Endothelial cell of umbilical vein (primary cell): ENCODE measurements at regions not wholly inside any gene's neighbourhood (a gene's known extent, or its start where the extent isn't known, plus 50 kb on each side); places are given as distances from the start of the nearest gene placed in this dataset.

ENCODE experiments used
- BruUV-seq: library from RNA; stranded (reverse); fragments of 400-500 nt; replicated peaks from 2 replicates; lab custom pipeline; 2021; lab: Mats Ljungman, UMichigan
- CTCF ChIA-PET: fragments of 300-600, 350-600 bp; sonication (Branson Sonifier 250); formaldehyde crosslinking; loops from one replicate; lab custom pipeline; 2021; ENCODE audit warnings: antibody characterized with exemption, inconsistent platforms; lab: Charles Lee
- POLR2A ChIA-PET: fragments of 300-600, 350-600 bp; sonication (Branson Sonifier 250); formaldehyde crosslinking; loops from one replicate; lab custom pipeline; 2021; ENCODE audit warnings: antibody characterized with exemption, inconsistent platforms; lab: Charles Lee
- DNase-seq: peaks from one replicate; pipeline ENCODE4 v3.0.0-alpha.2; 2011; ENCODE audit warnings: low read depth, low spot score
- FAIRE-seq: peaks from 2 replicates; lab custom pipeline; 2011; peaks lifted over from hg19 to GRCh38; lab: Jason Lieb, UNC
- H2AFZ ChIP-seq: 2 replicates; pipeline ENCODE4 v1.6.0; 2012; ENCODE audit warnings: low read depth, low read length, control low read depth, inconsistent platforms
- H3K27ac ChIP-seq: 2 replicates; pipeline ENCODE4 v1.5.1; 2011; ENCODE audit warnings: low read depth, mild to moderate bottlenecking, control low read depth, low read length, moderate library complexity; ENCODE audit not compliant: insufficient read depth
- H3K27me3 ChIP-seq, 2 experiments: 2 replicates each; pipeline versions ENCODE4 v1.6.0 to v1.6.1; 2011; ENCODE audit warnings: low read length in 2 of 2, mixed read lengths in 1 of 2; ENCODE audit not compliant: control insufficient read depth in 2 of 2, insufficient read depth in 2 of 2
- H3K36me3 ChIP-seq, 2 experiments: 2 replicates in 1 of 2; 3 replicates in 1 of 2; pipeline ENCODE4 v1.5.1; 2011; ENCODE audit warnings: low read length in 2 of 2, mild to moderate bottlenecking in 1 of 2, moderate library complexity in 1 of 2; ENCODE audit not compliant: control insufficient read depth in 2 of 2, insufficient read depth in 2 of 2; ENCODE audit errors: extremely low read depth in 1 of 2
- H3K4me1 ChIP-seq: 3 replicates; pipeline ENCODE4 v1.5.1; 2011; ENCODE audit warnings: mild to moderate bottlenecking, low read length; ENCODE audit not compliant: control insufficient read depth, insufficient read depth; ENCODE audit errors: extremely low read depth
- H3K4me2 ChIP-seq: 2 replicates; pipeline ENCODE4 v1.6.1; 2011; ENCODE audit warnings: low read length, control low read depth, mixed read lengths; ENCODE audit not compliant: insufficient read depth
- H3K4me3 ChIP-seq, 3 experiments: fragments of 200-600 bp in 1 of 3; sonication (generic), shearing (Covaris generic) in 1 of 3; replicated peaks in 1 of 3; 2 replicates each; pipeline ENCODE4 v1.5.1; 2011 to 2016; ENCODE audit warnings: control low read depth in 3 of 3, low read length in 3 of 3, mild to moderate bottlenecking in 2 of 3, inconsistent platforms in 1 of 3, low read depth in 1 of 3, moderate library complexity in 1 of 3; ENCODE audit not compliant: insufficient read depth in 1 of 3
- H3K79me2 ChIP-seq: 2 replicates; pipeline ENCODE4 v1.6.0; 2012; ENCODE audit warnings: low read length, inconsistent platforms; ENCODE audit not compliant: control insufficient read depth, insufficient read depth
- H3K9ac ChIP-seq: replicated peaks from 2 replicates; pipeline ENCODE3; 2011; ENCODE audit warnings: low read length, control low read depth; ENCODE audit not compliant: insufficient read depth; ENCODE audit errors: extremely low read depth
- H3K9me1 ChIP-seq: replicated peaks from 3 replicates; pipeline ENCODE4 v1.6.0; 2011; ENCODE audit warnings: mild to moderate bottlenecking, low read length; ENCODE audit not compliant: control insufficient read depth, insufficient read depth; ENCODE audit errors: extremely low read depth
- H3K9me3 ChIP-seq: replicated peaks from 2 replicates; pipeline ENCODE4 v1.5.1; 2012; ENCODE audit warnings: low read length, inconsistent platforms; ENCODE audit not compliant: control insufficient read depth, insufficient read depth
- H4K20me1 ChIP-seq: replicated peaks from 2 replicates; pipeline ENCODE3; 2011; ENCODE audit warnings: mild to moderate bottlenecking, low read length; ENCODE audit not compliant: control insufficient read depth, insufficient read depth; ENCODE audit errors: extremely low read depth
- EZH2 ChIP-seq: IDR thresholded peaks from 2 replicates; pipeline ENCODE4 v1.6.1; 2012; ENCODE audit warnings: borderline replicate concordance, low read depth, mild to moderate bottlenecking, moderate library complexity, low read length, inconsistent platforms; ENCODE audit not compliant: severe bottlenecking
- FOS ChIP-seq: IDR thresholded peaks from 2 replicates; pipeline ENCODE4 v1.6.1; 2011; ENCODE audit warnings: mild to moderate bottlenecking, low read length, moderate library complexity, borderline replicate concordance; ENCODE audit not compliant: insufficient read depth
- GATA2 ChIP-seq: IDR thresholded peaks from 2 replicates; pipeline ENCODE4 v1.7.0; 2011; ENCODE audit warnings: low read depth, mild to moderate bottlenecking, moderate library complexity, mixed read lengths, low read length; ENCODE audit not compliant: insufficient read length, insufficient read depth
- JUN ChIP-seq: IDR thresholded peaks from 2 replicates; pipeline ENCODE4 v1.6.1; 2011; ENCODE audit warnings: borderline replicate concordance, low read depth; ENCODE audit not compliant: insufficient read length, insufficient read depth
- MYC ChIP-seq: IDR thresholded peaks from one replicate; pipeline ENCODE4 v1.6.1; 2011; ENCODE audit warnings: mild to moderate bottlenecking, low read depth, low read length
- POLR2A ChIP-seq: IDR thresholded peaks from 2 replicates; pipeline ENCODE4 v1.6.1; 2012; ENCODE audit warnings: low read depth, mild to moderate bottlenecking, control low read depth, low read length
- POLR2AphosphoS5 ChIP-seq: IDR thresholded peaks from 2 replicates; pipeline ENCODE4 v1.6.1; 2012; ENCODE audit warnings: low read depth, mild to moderate bottlenecking, control low read depth, low read length, moderate library complexity; ENCODE audit not compliant: insufficient read depth
- dilution Hi-C: fragments of 300-500 bp; cut with MboI; formaldehyde crosslinking; loops from one replicate; pipeline ENCODE4 v1.15.0; 2019; ENCODE audit warnings: low sequenced_read_pairs; ENCODE audit not compliant: extremely low pct_ligation_motif_present
- intact Hi-C: fragments of 100-400 bp; cut with micrococcal nuclease; formaldehyde crosslinking; loops from one replicate; pipeline ENCODE4 v1.10.0; 2022
- TF ChIP-seq, protein P1 (sequence below): IDR thresholded peaks from 2 replicates; pipeline ENCODE4 v1.6.1; 2011; ENCODE audit not compliant: insufficient read depth, insufficient read length
- TF ChIP-seq, protein P2 (sequence below), 2 donors: IDR thresholded peaks; 1 replicate in 1 of 2; 2 replicates in 1 of 2; pipeline ENCODE4 v1.5.1; 2011; ENCODE audit warnings: low read length in 2 of 2, mild to moderate bottlenecking in 2 of 2, moderate library complexity in 2 of 2, control low read depth in 1 of 2, inconsistent platforms in 1 of 2, low read depth in 1 of 2; ENCODE audit not compliant: insufficient read depth in 1 of 2; ENCODE audit errors: extremely low read depth in 1 of 2

GRCh38 chr1:79422726-79423125, 416.2 kb upstream of the ADGRL4 start:
- H3K4me3 ChIP-seq: no peak overlapping the region
- CTCF ChIA-PET: interaction anchor here (0.9 kb wide), 1 partner anchor 9 kb away, joined by 4 read pairs; no protein-coding TSS in a partner anchor
- H3K4me1 ChIP-seq: no peaks in the 10 kb centered on the region
- TF ChIP-seq, protein P1, sequence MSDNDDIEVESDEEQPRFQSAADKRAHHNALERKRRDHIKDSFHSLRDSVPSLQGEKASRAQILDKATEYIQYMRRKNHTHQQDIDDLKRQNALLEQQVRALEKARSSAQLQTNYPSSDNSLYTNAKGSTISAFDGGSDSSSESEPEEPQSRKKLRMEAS: no peak
- TF ChIP-seq GATA2 (no peak), JUN (no peak), EZH2 (no peak), MYC (no peak), FOS (no peak), POLR2AphosphoS5 (no peak), POLR2A (no peak)
- TF ChIP-seq, protein P2, sequence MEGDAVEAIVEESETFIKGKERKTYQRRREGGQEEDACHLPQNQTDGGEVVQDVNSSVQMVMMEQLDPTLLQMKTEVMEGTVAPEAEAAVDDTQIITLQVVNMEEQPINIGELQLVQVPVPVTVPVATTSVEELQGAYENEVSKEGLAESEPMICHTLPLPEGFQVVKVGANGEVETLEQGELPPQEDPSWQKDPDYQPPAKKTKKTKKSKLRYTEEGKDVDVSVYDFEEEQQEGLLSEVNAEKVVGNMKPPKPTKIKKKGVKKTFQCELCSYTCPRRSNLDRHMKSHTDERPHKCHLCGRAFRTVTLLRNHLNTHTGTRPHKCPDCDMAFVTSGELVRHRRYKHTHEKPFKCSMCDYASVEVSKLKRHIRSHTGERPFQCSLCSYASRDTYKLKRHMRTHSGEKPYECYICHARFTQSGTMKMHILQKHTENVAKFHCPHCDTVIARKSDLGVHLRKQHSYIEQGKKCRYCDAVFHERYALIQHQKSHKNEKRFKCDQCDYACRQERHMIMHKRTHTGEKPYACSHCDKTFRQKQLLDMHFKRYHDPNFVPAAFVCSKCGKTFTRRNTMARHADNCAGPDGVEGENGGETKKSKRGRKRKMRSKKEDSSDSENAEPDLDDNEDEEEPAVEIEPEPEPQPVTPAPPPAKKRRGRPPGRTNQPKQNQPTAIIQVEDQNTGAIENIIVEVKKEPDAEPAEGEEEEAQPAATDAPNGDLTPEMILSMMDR (IDR thresholded peaks at IDR 0.05; ENCODE audit: extremely low read depth in 1 of 2, insufficient read depth in 1 of 2, low read depth in 1 of 2, low read length in 2 of 2): no peak
- no peaks in the 10 kb centered on the region for H3K79me2 ChIP-seq
- dilution Hi-C loops (no loop called here), intact Hi-C loops (no loop called here)
- H4K20me1 ChIP-seq: no peaks in the 10 kb centered on the region
- no peak overlapping the region for H3K9ac ChIP-seq
- no TSS peak for BruUV-seq
- no peak for DNase-seq
- H3K27ac ChIP-seq: no peak overlapping the region
- POLR2A ChIA-PET: no interaction called here
- no peak for FAIRE-seq
- no peaks in the 10 kb centered on the region for H3K9me3 ChIP-seq
- H3K9me1 ChIP-seq: no peaks in the 10 kb centered on the region
- no peak overlapping the region for H2AFZ ChIP-seq
- no peak overlapping the region for H3K4me2 ChIP-seq
- H3K27me3 ChIP-seq: no peaks in the 10 kb centered on the region
- no peaks in the 10 kb centered on the region for H3K36me3 ChIP-seq
